ENCODE measurements at regions not wholly inside any gene's neighbourhood (a gene's known extent, or its start where the extent isn't known, plus 50 kb on each side); places are given as distances from the start of the nearest gene placed in this dataset.
A peak's percentile ranks its signal among the peaks of the same experiment; 100 is the strongest.

- DNase-seq = peak; percentile 92
Observed at GRCh38 chr11:86193297-86194095, 51.1 kb upstream of the EED start.

GRCh38 chr11:86192519-86193257, 51.9 kb upstream of the EED start:
- peak; percentile 8 for DNase-seq

GRCh38 chr11:86191874-86192273, 52.7 kb upstream of the EED start:
- no peak for DNase-seq

GRCh38 chr11:86187027-86187426, 57.5 kb upstream of the EED start:
- no peak for DNase-seq

GRCh38 chr11:86186386-86186785, 58.2 kb upstream of the EED start:
- no peak for DNase-seq

GRCh38 chr11:86185381-86185750, 59.2 kb upstream of the EED start:
- DNase-seq = no peak

- DNase-seq = no peak
Observed at GRCh38 chr11:86184728-86185380, 59.7 kb upstream of the EED start.

GRCh38 chr11:86183694-86184093, 60.9 kb upstream of the EED start:
- DNase-seq = peak; percentile 1

- DNase-seq = no peak
Observed at GRCh38 chr11:86182976-86183584, 61.5 kb upstream of the EED start.

- peak; percentile 8 for DNase-seq
Observed at GRCh38 chr11:86181379-86181778, 63.2 kb upstream of the EED start.

GRCh38 chr11:86180851-86181250, 63.7 kb upstream of the EED start:
- DNase-seq = no peak

- DNase-seq = no peak
Observed at GRCh38 chr11:86180423-86180822, 64.1 kb upstream of the EED start.

- DNase-seq = no peak
Observed at GRCh38 chr11:86179646-86180064, 64.9 kb upstream of the EED start.

- DNase-seq = no peak
Observed at GRCh38 chr11:86177302-86177701, 67.3 kb upstream of the EED start.

- DNase-seq = no peak
Observed at GRCh38 chr11:86176165-86176884, 68.2 kb upstream of the EED start.

- DNase-seq = no peak
Observed at GRCh38 chr11:86175626-86176025, 68.9 kb upstream of the EED start.

GRCh38 chr11:86175191-86175590, 69.4 kb upstream of the EED start:
- DNase-seq = no peak

- DNase-seq = peak; percentile 62
Observed at GRCh38 chr11:86174101-86175046, 70.2 kb upstream of the EED start.

- DNase-seq = peak; percentile 73
Observed at GRCh38 chr11:86172894-86173293, 71.7 kb upstream of the EED start.

GRCh38 chr11:86171627-86172026, 72.9 kb upstream of the EED start:
- DNase-seq = peak; percentile 10

- no peak for DNase-seq
Observed at GRCh38 chr11:86167499-86168164, 76.9 kb upstream of the EED start.

Data from NCI-H82 (cell line).